ENCODE measurements at regions not wholly inside any gene's neighbourhood (a gene's known extent, or its start where the extent isn't known, plus 50 kb on each side); places are given as distances from the start of the nearest gene placed in this dataset.

GRCh38 chr3:67087788-67088187, 89.7 kb downstream of the KBTBD8 start:
- TF ChIP-seq Cebpa-rat (IDR thresholded peaks at IDR 0.05): no peak
- Histone ChIP-seq H3K4me3 (no peak overlapping the region), H3K27me3 (no peaks in the 10 kb centered on the region), H3K9me3 (replicated peaks in 1 of 11) (peaks cover 15 to 56% (median 34%) of the 10 kb centered on the region in 11 experiments), H3K9ac (no peak overlapping the region), H3K4me2 (no peak overlapping the region), H3K36me3 (no peaks in the 10 kb centered on the region), H4K20me1 (no peaks in the 10 kb centered on the region), H3K4me1 (peaks cover 11 to 28% (median 15%) of the 10 kb centered on the region in 10 experiments), H3K27ac (no peak overlapping the region)

DNA sequence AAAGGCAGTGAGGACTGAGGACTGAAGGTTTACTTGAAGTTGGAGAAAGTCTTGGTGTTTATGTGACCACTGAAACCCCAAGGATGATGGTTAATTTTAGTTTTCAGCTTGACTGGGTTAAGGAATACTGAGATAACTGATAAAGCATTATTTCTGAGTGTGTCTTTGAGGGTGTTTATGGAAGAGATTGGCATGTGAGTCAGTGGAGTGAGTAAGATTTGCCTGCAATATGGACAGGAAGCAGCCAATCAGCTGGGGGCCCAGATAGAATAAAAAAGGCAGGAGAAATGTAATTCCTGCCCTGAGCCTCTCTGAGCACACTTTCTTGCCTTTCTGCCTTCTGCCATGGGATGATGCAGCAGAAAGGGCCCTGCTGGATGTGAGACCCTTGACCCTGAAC, 92.4 kb downstream of the KBTBD8 start:
- no peak for TF ChIP-seq Cebpa-rat (IDR thresholded peaks at IDR 0.05)
- H3K27ac ChIP-seq: peak overlapping the region in 1 of 11 experiments; percentile 1; a peak in 1 of 22 replicates
- H3K4me3 ChIP-seq: no peak overlapping the region
- H4K20me1 ChIP-seq: no peaks in the 10 kb centered on the region
- H3K27me3 ChIP-seq: no peaks in the 10 kb centered on the region
- H3K4me1 ChIP-seq: peaks cover 0 to 9% (median 0%) of the 10 kb centered on the region in 10 experiments; a peak in 5 of 20 replicates
- peak overlapping the region in 3 of 11 experiments; percentile 24 to 49 (median 28); a peak in 5 of 22 replicates for H3K4me2 ChIP-seq
- H3K9ac ChIP-seq: no peak overlapping the region
- H3K36me3 ChIP-seq: no peaks in the 10 kb centered on the region
- H3K9me3 ChIP-seq (replicated peaks in 1 of 11): peaks cover 0 to 34% (median 14%) of the 10 kb centered on the region in 11 experiments; a peak in 14 of 22 replicates

GRCh38 chr3:67093305-67093704, 95.2 kb downstream of the KBTBD8 start:
- no peak overlapping the region for H3K27ac ChIP-seq
- H3K36me3 ChIP-seq: no peaks in the 10 kb centered on the region
- H3K4me2 ChIP-seq: no peak overlapping the region
- no peak for TF ChIP-seq Cebpa-rat (IDR thresholded peaks at IDR 0.05)
- H3K9ac ChIP-seq: no peak overlapping the region
- no peaks in the 10 kb centered on the region for H4K20me1 ChIP-seq
- no peaks in the 10 kb centered on the region for H3K27me3 ChIP-seq
- H3K4me3 ChIP-seq: no peak overlapping the region
- peaks cover 0 to 9% (median 0%) of the 10 kb centered on the region in 10 experiments; a peak in 5 of 20 replicates for H3K4me1 ChIP-seq
- peaks cover 0 to 9% (median 3%) of the 10 kb centered on the region in 11 experiments; a peak in 7 of 22 replicates for H3K9me3 ChIP-seq (replicated peaks in 1 of 11)

- Histone ChIP-seq H3K4me2 (no peak overlapping the region), H3K9me3 (replicated peaks in 1 of 11) (peaks cover 0 to under 1% (median 0%) of the 10 kb centered on the region in 11 experiments; a peak in 1 of 22 replicates), H3K36me3 (no peaks in the 10 kb centered on the region), H3K4me3 (no peak overlapping the region), H3K27ac (no peak overlapping the region), H3K9ac (no peak overlapping the region), H4K20me1 (no peaks in the 10 kb centered on the region), H3K27me3 (no peaks in the 10 kb centered on the region), H3K4me1 (peaks cover 0 to 9% (median 0%) of the 10 kb centered on the region in 10 experiments; a peak in 5 of 20 replicates)
- no peak for TF ChIP-seq Cebpa-rat (IDR thresholded peaks at IDR 0.05)
These were observed 96.1 kb downstream of the KBTBD8 start for GRCh38 chr3:67094167-67094566.

DNA sequence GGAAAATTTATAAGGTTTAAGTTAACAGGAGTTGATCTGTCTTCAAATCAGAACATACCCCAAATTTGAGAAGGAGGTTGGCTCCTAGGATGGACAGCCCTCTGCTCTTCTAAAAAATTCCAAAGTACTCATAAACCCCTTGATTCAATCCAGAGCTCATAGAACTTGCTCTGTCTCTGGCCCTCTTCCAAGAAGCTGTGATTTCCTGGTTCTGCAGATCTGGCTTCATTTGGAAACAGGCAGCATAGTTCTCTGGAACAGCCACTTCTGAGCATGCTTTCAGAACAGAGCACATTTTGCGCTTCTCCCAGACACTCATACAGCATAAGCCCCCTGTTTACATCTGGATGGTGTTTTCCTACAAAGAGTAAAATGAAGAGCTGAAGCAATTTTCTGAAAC, 96.7 kb downstream of the KBTBD8 start:
- no peaks in the 10 kb centered on the region for H3K36me3 ChIP-seq
- no peaks in the 10 kb centered on the region for H3K9me3 ChIP-seq (replicated peaks in 1 of 11)
- TF ChIP-seq Cebpa-rat (IDR thresholded peaks at IDR 0.05): no peak
- no peak overlapping the region for H3K27ac ChIP-seq
- H3K4me1 ChIP-seq: peaks cover 0 to 9% (median 0%) of the 10 kb centered on the region in 10 experiments; a peak in 5 of 20 replicates
- H3K4me3 ChIP-seq: no peak overlapping the region
- no peak overlapping the region for H3K9ac ChIP-seq
- H3K4me2 ChIP-seq: no peak overlapping the region
- no peaks in the 10 kb centered on the region for H4K20me1 ChIP-seq
- no peaks in the 10 kb centered on the region for H3K27me3 ChIP-seq

DNA sequence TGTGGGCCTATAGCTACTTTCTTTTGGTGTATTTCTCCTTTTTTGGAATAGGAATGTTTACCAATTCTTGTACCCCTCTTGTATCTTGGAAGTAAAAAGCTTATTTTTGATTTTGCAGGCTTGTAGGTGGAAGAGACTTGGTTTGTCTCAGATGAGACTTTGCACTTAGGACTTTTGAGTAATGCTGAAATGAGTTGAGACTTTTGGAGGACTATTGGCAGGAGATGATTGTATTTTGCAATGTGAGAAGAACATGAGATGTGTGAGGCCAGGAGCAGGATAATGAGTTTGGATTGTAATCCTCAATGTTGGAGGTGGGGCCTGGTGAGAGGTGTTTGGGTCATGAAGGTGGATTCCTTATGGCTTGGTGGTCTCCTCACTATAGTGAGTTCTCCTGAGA, 106.3 kb downstream of the KBTBD8 start:
- H3K36me3 ChIP-seq: no peaks in the 10 kb centered on the region
- H3K9ac ChIP-seq: no peak overlapping the region
- H3K4me2 ChIP-seq: no peak overlapping the region
- H3K27me3 ChIP-seq: no peaks in the 10 kb centered on the region
- no peak overlapping the region for H3K4me3 ChIP-seq
- TF ChIP-seq Cebpa-rat (IDR thresholded peaks at IDR 0.05): no peak
- no peaks in the 10 kb centered on the region for H3K4me1 ChIP-seq
- H4K20me1 ChIP-seq: no peaks in the 10 kb centered on the region
- H3K9me3 ChIP-seq (replicated peaks in 1 of 11): peaks cover 5 to 20% (median 9%) of the 10 kb centered on the region in 11 experiments; a peak in 20 of 22 replicates
- H3K27ac ChIP-seq: no peak overlapping the region

DNA sequence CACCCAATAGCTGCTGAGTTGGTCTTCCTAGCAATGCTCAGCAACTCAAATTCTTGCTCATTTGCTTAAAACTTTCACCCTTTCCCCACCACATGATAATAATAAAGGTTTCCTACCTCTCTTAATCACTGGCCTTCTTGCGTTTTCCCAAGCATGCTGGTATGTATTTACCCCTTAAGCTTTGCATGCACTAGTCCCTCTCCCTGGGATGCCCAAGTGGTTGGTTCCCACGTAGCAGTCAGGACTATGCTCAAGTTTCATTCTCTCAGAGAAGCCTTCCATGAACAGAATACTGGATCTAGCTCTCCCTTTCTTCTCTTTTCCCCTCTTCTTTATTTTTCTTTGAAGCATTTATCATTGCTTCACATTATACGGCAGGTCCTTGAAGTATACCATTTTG, 108.8 kb downstream of the KBTBD8 start:
- Histone ChIP-seq H3K27ac (no peak overlapping the region), H4K20me1 (no peaks in the 10 kb centered on the region), H3K4me1 (no peaks in the 10 kb centered on the region), H3K9ac (no peak overlapping the region), H3K9me3 (replicated peaks in 1 of 11) (peaks cover 5 to 20% (median 9%) of the 10 kb centered on the region in 11 experiments; a peak in 20 of 22 replicates), H3K27me3 (no peaks in the 10 kb centered on the region), H3K4me3 (no peak overlapping the region), H3K36me3 (no peaks in the 10 kb centered on the region), H3K4me2 (no peak overlapping the region)
- TF ChIP-seq Cebpa-rat (IDR thresholded peaks at IDR 0.05): no peak

GRCh38 chr3:67109651-67110204, 111.6 kb downstream of the KBTBD8 start:
- no peaks in the 10 kb centered on the region for H3K27me3 ChIP-seq
- H3K36me3 ChIP-seq: no peaks in the 10 kb centered on the region
- H3K4me1 ChIP-seq: no peaks in the 10 kb centered on the region
- no peak overlapping the region for H3K4me2 ChIP-seq
- no peak overlapping the region for H3K9ac ChIP-seq
- H4K20me1 ChIP-seq: no peaks in the 10 kb centered on the region
- no peak overlapping the region for H3K27ac ChIP-seq
- no peak overlapping the region for H3K4me3 ChIP-seq
- no peak for TF ChIP-seq Cebpa-rat (IDR thresholded peaks at IDR 0.05)
- H3K9me3 ChIP-seq (replicated peaks in 1 of 11): peaks cover 0 to under 1% (median 0%) of the 10 kb centered on the region in 11 experiments; a peak in 1 of 22 replicates

DNA sequence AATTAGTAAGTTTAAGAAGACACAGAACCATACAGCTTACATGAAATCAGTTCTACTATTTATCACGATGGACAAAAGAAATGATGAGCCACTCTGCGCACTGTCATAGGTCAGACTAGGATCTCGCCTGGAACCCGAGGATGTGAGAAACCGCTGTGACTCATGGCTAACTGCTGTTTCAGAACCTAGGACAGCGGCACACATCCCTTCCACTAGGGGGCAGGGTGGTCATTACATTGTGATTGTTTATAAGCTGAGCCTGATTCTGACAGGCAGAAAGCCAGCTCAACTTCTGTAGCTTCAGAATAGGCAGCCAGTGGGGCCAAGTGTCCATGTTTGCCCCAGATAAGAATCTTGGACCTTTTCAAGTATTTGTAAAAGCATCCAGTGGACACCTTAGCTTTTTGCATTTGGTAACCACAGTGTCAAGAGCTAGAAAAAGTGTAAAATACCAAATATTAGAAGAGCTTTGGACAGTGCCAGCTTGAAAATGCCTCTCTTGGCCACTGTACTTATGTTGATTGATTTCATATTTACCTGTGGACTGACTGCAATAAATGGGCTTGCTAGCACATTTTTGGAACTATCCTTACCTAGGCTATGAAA, 115.8 kb downstream of the KBTBD8 start:
- Histone ChIP-seq H3K4me3 (no peak overlapping the region), H3K27me3 (no peaks in the 10 kb centered on the region), H3K9ac (no peak overlapping the region), H3K36me3 (no peaks in the 10 kb centered on the region), H3K9me3 (replicated peaks in 1 of 11) (no peaks in the 10 kb centered on the region), H4K20me1 (no peaks in the 10 kb centered on the region), H3K27ac (no peak overlapping the region), H3K4me1 (no peaks in the 10 kb centered on the region), H3K4me2 (no peak overlapping the region)
- TF ChIP-seq Cebpa-rat (IDR thresholded peaks at IDR 0.05): no peak

DNA sequence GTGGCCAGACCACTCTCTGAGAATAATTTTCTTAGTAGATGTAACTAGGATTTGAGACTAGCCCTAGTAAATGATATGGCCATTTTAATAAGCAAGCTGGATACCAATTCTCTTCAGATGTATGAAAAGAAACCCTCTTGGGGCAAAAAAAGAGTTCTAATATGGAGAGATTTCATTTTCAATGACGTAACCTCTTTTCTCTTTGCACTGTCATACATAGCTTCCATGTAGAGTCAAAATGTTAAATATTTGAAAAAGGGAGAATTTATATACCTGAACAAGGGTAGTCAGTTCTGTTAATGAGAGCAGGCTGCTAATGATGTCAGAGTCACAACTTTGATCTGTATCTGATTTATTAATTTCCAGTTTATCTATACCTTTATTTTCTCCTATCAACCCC, 120.0 kb downstream of the KBTBD8 start:
- H3K4me2 ChIP-seq: no peak overlapping the region
- no peaks in the 10 kb centered on the region for H4K20me1 ChIP-seq
- H3K27ac ChIP-seq: no peak overlapping the region
- H3K27me3 ChIP-seq: no peaks in the 10 kb centered on the region
- TF ChIP-seq Cebpa-rat (IDR thresholded peaks at IDR 0.05): no peak
- H3K9ac ChIP-seq: no peak overlapping the region
- no peaks in the 10 kb centered on the region for H3K4me1 ChIP-seq
- no peak overlapping the region for H3K4me3 ChIP-seq
- H3K36me3 ChIP-seq: no peaks in the 10 kb centered on the region
- no peaks in the 10 kb centered on the region for H3K9me3 ChIP-seq (replicated peaks in 1 of 11)
